Esophagus squamous epithelium (tissue), 4 donors: ENCODE measurements at regions not wholly inside any gene's neighbourhood (a gene's known extent, or its start where the extent isn't known, plus 50 kb on each side); places are given as distances from the start of the nearest gene placed in this dataset.
"Not testable (repeated sequence)": the region's sequence is repeated elsewhere in the genome, so short reads cannot be mapped to it uniquely, and the experiment has no call there.

Source experiments
- CTCF ChIP-seq, 6 experiments: fragments of 450-650 bp in 4 of 6; fragments of 200-600 bp in 2 of 6; sonication (generic) in 2 of 6; IDR thresholded peaks; one replicate each; pipeline ENCODE4 v1.5.1; 2016 to 2019; ENCODE audit warnings: antibody characterized with exemption in 6 of 6, mild to moderate bottlenecking in 4 of 6, moderate library complexity in 4 of 6
- POLR2A ChIP-seq, 4 donors: fragments of 450-650 bp; IDR thresholded peaks; one replicate each; pipeline ENCODE4 v1.6.1; 2017; ENCODE audit warnings: antibody characterized with exemption in 4 of 4, mild to moderate bottlenecking in 4 of 4, moderate library complexity in 3 of 4

GRCh38 chr5:96170481-96171125 lies 209.0 kb upstream of the ELL2 start:
- not testable (repeated sequence) for TF ChIP-seq CTCF, POLR2A (IDR thresholded peaks at IDR 0.05)
